Naive thymus-derived CD8-positive, alpha-beta T cell (primary cell): ENCODE measurements at regions not wholly inside any gene's neighbourhood (a gene's known extent, or its start where the extent isn't known, plus 50 kb on each side); places are given as distances from the start of the nearest gene placed in this dataset.

Experiments
- ATAC-seq, 2 donors: fragments of 150-1000 bp; cut with Tn5 transposase in 1 of 2; sonication (Bioruptor Pico), chemical (Tn5 transposase) in 1 of 2; 1 replicate in 1 of 2; 2 replicates in 1 of 2; pipeline ENCODE4 v1.10.0; 2021; ENCODE audit warnings: mild to moderate bottlenecking in 2 of 2, moderate library complexity in 2 of 2
- POLR2A ChIA-PET: fragments of 350-600 bp; sonication (Branson Sonifier 250); formaldehyde crosslinking; loops from one replicate; lab custom pipeline; 2021; ENCODE audit warnings: antibody characterized with exemption; lab: Charles Lee
- DNase-seq, 10 donors: peaks; one replicate each; pipeline versions ENCODE4 v3.0.0 to v3.0.0-alpha.2; 2020 to 2022
- H3K27ac Mint-ChIP-seq, 10 donors: one replicate each; pipeline ENCODE4 v1.8.0; 2020 to 2022; ENCODE audit warnings: mild to moderate bottlenecking in 10 of 10, mixed read lengths in 10 of 10, moderate library complexity in 4 of 10, inconsistent platforms in 1 of 10
- H3K27me3 Mint-ChIP-seq, 5 donors: one replicate each; pipeline ENCODE4 v1.8.0; 2021 to 2022; ENCODE audit warnings: mixed read lengths in 5 of 5
- H3K36me3 Mint-ChIP-seq, 3 donors: one replicate each; pipeline ENCODE4 v1.8.0; 2020 to 2022; ENCODE audit warnings: mixed read lengths in 3 of 3, mild to moderate bottlenecking in 2 of 3, inconsistent platforms in 1 of 3
- H3K4me1 Mint-ChIP-seq, 4 donors: one replicate each; pipeline ENCODE4 v1.8.0; 2021 to 2022; ENCODE audit warnings: mixed read lengths in 4 of 4
- H3K4me3 Mint-ChIP-seq, 10 donors: one replicate each; pipeline ENCODE4 v1.8.0; 2020 to 2022; ENCODE audit warnings: mild to moderate bottlenecking in 10 of 10, mixed read lengths in 10 of 10, moderate library complexity in 6 of 10, inconsistent platforms in 1 of 10
- H3K9me3 Mint-ChIP-seq, 9 donors: one replicate each; pipeline ENCODE4 v1.8.0; 2020 to 2022; ENCODE audit warnings: mixed read lengths in 9 of 9, mild to moderate bottlenecking in 3 of 9, inconsistent platforms in 1 of 9, moderate library complexity in 1 of 9

DNA sequence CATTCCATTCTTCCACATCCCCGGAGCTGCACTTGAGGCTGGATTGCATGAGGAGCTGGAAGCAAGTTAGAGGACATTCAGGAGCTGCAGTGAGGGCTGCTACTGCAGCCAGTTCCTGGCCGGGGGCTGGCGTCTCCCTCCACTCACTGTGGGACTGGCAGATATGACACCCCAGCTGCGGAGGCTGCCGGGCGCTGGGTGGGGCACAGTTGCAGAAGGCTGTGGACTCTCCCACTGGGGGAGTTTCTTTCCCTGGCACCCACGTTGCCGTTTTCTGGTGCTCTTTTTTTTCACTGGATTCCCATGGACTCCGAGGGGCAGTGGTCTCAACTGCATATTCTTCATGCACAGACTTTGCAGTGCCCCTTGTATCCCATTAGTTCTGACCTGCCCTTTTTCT is 351.1 kb upstream of the AJAP1 start:
- peaks cover 0 to 2% (median 0%) of the 10 kb centered on the region in 4 donors for H3K4me1 Mint-ChIP-seq
- no peaks in the 10 kb centered on the region for H3K36me3 Mint-ChIP-seq
- no peak for ATAC-seq
- H3K27ac Mint-ChIP-seq: no peak overlapping the region
- peaks cover 0 to 13% (median 3%) of the 10 kb centered on the region in 9 donors for H3K9me3 Mint-ChIP-seq
- DNase-seq: no peak
- POLR2A ChIA-PET: no interaction called here
- no peak overlapping the region for H3K4me3 Mint-ChIP-seq
- peaks cover 0 to 12% (median 0%) of the 10 kb centered on the region in 5 donors for H3K27me3 Mint-ChIP-seq

DNA sequence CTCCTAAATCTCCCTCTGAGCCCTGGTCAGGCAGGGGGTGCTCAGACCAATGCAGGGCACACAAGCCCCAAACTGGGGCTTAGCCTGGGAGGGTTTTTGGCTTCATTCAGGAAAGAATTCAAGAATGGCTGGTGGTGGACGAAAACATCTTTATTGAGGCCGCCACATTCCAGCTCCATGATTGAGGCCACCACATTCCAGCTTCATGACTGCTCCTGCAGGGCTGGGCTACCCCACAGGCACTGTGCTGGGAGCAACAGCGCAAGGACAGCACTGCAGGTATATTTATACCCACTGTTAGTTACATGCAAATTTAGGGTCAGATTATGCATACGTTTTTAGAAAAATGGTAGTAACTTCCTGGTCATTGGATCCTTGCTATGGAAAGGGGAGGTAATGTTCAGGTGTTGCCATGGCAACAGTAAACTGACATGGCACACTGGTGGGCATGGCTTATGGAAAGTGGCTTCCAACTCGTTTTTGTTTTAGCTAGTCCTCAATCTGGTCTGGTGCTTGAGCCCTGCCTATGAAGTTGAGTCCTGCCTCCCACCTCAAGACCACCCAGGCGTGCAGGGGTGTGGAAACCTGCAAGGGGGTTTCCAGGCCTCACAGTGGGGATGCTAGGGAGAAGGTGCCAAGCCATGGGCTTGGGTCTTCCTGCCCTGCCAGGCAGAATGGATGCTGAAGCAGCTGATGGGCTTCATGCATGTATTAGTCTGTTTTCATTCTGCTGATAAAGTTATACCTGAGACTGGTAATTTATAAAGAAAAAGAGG is 348.7 kb upstream of the AJAP1 start:
- Mint-ChIP-seq H3K27me3 (peaks cover 0 to 6% (median 0%) of the 10 kb centered on the region in 5 donors), H3K9me3 (peaks cover 0 to 12% (median 3%) of the 10 kb centered on the region in 9 donors)

DNA sequence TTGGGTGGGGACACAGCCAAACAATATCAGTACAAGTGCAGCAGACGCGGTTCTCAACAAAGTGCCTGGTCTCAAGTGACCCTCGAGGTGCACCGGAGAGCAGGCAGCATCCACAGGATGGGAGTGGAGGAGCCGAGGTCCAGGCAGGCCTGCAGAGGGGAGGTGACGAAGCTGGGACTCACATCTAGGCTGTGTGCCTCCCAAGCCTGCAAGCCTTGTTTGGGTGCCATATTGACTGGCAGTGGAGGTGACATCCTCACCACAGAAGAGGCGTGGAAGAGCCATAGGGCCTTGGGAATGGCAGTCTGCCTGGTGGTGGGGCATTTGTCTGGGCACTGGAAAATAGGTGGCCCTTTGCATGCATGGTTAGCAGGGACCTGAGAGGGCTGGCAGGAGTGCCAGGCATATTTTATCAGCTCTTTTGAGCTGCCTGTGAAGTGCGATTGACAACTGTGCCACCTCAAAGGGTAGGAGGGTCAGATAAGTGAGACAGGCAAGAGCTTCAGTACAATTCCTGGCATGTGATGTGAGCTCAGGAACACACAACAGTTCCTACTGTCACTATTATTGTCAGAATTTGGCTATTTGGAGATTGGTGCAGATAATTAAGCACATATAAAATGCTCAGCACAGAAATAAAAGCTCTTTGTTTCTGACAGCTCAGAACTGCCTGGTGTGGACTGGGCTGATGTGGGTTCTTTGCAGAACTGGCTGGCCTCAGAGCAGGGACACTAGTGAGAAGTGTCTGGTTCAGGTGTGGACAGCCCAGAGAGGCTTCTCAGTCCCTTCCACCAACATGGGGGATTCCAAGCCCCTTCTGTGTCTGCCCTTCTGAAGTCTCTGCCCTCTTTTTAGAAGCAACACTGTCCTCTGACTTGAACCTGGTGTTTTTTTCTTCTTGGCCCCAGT is 347.6 kb upstream of the AJAP1 start:
- ATAC-seq (no peak), DNase-seq (peak in 1 of 10 donors; percentile 50)
- no peaks in the 10 kb centered on the region for H3K36me3 Mint-ChIP-seq
- peaks cover 0 to 2% (median 0%) of the 10 kb centered on the region in 4 donors for H3K4me1 Mint-ChIP-seq
- H3K9me3 Mint-ChIP-seq: peaks cover 0 to 7% (median 4%) of the 10 kb centered on the region in 9 donors
- POLR2A ChIA-PET: no interaction called here
- no peak overlapping the region for H3K4me3 Mint-ChIP-seq
- no peak overlapping the region for H3K27ac Mint-ChIP-seq
- H3K27me3 Mint-ChIP-seq: peaks cover 0 to 11% (median 5%) of the 10 kb centered on the region in 5 donors

More for the DNA sequence above, 348.7 kb upstream of the AJAP1 start:
- no peaks in the 10 kb centered on the region for H3K36me3 Mint-ChIP-seq
- DNase-seq (peak in 1 of 10 donors; percentile 11), ATAC-seq (no peak)
- H3K27ac Mint-ChIP-seq: no peak overlapping the region
- H3K4me1 Mint-ChIP-seq: peaks cover 0 to 2% (median 0%) of the 10 kb centered on the region in 4 donors
- POLR2A ChIA-PET: no interaction called here
- no peak overlapping the region for H3K4me3 Mint-ChIP-seq

DNA sequence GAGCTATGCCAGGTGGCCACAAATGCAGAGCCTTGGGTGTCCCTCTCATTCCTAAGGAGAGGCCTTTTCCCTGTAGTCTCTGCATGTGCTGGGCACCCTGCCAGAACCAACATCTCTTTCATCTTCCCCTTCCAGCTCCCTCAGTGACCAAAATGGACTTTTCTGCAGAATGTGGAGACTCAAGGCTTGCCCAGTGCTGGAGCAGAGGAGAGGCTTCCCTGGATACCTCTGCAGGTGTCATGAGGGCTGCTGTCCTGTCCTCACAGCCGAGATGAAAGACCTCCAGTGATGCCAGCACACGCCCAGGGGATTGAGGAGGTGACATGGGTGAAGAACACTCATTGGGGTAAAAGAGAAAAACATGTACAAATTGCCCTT is 347.0 kb upstream of the AJAP1 start:
- peaks cover 0 to 7% (median 5%) of the 10 kb centered on the region in 9 donors for H3K9me3 Mint-ChIP-seq
- H3K27me3 Mint-ChIP-seq: peaks cover 0 to 11% (median 6%) of the 10 kb centered on the region in 5 donors
- peaks cover 0 to 2% (median 0%) of the 10 kb centered on the region in 4 donors for H3K4me1 Mint-ChIP-seq
- no peak overlapping the region for H3K27ac Mint-ChIP-seq
- POLR2A ChIA-PET: no interaction called here
- DNase-seq: no peak
- H3K4me3 Mint-ChIP-seq: no peak overlapping the region
- no peak for ATAC-seq
- no peaks in the 10 kb centered on the region for H3K36me3 Mint-ChIP-seq

DNA sequence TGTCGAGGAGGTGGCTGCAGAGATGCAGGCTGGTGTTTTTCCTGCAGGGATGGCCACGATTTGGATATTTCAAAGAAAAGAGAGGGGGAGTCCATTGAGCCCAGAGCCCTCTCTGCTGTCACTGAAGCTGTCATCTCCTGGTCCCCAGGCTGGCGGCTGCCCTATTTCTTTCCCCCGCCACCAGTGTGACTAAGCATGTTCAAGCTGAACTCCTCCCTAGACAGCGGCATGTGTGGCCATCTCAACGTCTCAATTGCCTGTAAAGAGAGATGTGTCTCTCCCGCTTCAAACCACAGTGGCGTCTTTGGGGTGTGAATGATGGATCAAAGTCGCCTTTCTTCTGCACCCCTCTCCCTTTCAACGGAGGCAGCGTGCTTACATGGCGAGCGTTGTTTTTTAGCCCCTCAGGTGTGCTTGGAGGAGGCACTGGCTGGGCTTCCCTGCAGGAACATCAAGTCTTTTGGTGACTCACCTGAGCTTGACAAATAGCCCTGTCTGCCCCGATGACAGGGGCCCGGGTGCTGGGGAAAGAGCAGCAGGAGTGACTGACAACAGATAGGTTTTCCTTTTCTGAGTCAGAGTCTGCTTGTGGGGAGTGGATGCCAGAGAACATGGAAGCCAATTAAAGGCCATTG is 346.4 kb upstream of the AJAP1 start:
- peaks cover 0 to 11% (median 6%) of the 10 kb centered on the region in 5 donors for H3K27me3 Mint-ChIP-seq
- peaks cover 0 to 8% (median 2%) of the 10 kb centered on the region in 9 donors for H3K9me3 Mint-ChIP-seq
- H3K27ac Mint-ChIP-seq: no peak overlapping the region
- peaks cover 0 to 2% (median 0%) of the 10 kb centered on the region in 4 donors for H3K4me1 Mint-ChIP-seq
- H3K36me3 Mint-ChIP-seq: peaks cover 0 to under 1% (median 0%) of the 10 kb centered on the region in 3 donors
- no peak for ATAC-seq
- POLR2A ChIA-PET: no interaction called here
- no peak overlapping the region for H3K4me3 Mint-ChIP-seq
- peak in 1 of 10 donors; percentile 55 for DNase-seq

DNA sequence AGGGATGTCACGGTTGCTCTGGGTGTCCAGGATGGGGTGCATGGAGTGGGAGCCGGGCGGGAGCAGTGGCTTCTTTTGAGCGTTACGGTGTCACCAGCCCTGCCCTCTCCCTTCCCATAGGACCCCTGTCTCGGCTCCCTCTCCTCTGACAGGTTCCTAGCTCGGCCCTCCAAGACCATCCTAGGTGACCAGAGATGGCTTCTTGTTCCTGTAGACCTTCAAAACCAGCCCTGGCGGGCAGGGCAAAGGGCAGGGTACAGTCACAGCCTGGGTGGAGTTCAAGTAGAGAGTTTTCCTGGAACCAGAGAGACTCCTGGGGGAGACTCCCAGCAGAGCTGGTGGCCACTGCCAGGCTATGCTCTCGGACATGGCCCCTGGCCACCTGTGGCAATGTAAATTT is 345.6 kb upstream of the AJAP1 start:
- peaks cover 0 to 8% (median 0%) of the 10 kb centered on the region in 3 donors for H3K36me3 Mint-ChIP-seq

GRCh38 chr1:4309676-4310320 is 344.6 kb upstream of the AJAP1 start:
- no peak for ATAC-seq
- DNase-seq: peak in 1 of 10 donors; percentile 48
- no peaks in the 10 kb centered on the region for H3K4me1 Mint-ChIP-seq
- H3K4me3 Mint-ChIP-seq: peak overlapping the region in 1 of 10 donors; percentile 43
- H3K9me3 Mint-ChIP-seq: peaks cover 0 to 25% (median 11%) of the 10 kb centered on the region in 9 donors
- no peak overlapping the region for H3K27ac Mint-ChIP-seq
- POLR2A ChIA-PET: no interaction called here
- H3K27me3 Mint-ChIP-seq: peaks cover 0 to 9% (median 5%) of the 10 kb centered on the region in 5 donors
- peaks cover 0 to 14% (median 0%) of the 10 kb centered on the region in 3 donors for H3K36me3 Mint-ChIP-seq

More for the DNA sequence above, 345.6 kb upstream of the AJAP1 start:
- H3K4me1 Mint-ChIP-seq: no peaks in the 10 kb centered on the region
- H3K4me3 Mint-ChIP-seq: no peak overlapping the region
- DNase-seq (no peak), ATAC-seq (no peak)
- H3K9me3 Mint-ChIP-seq: peaks cover 0 to 15% (median 7%) of the 10 kb centered on the region in 9 donors
- H3K27ac Mint-ChIP-seq: no peak overlapping the region
- H3K27me3 Mint-ChIP-seq: peaks cover 0 to 11% (median 6%) of the 10 kb centered on the region in 5 donors
- POLR2A ChIA-PET: no interaction called here

GRCh38 chr1:4310396-4310923 is 343.9 kb upstream of the AJAP1 start:
- no peak overlapping the region for H3K27ac Mint-ChIP-seq
- ATAC-seq (no peak), DNase-seq (peak in 1 of 10 donors; percentile 57)
- H3K36me3 Mint-ChIP-seq: peaks cover 0 to 18% (median 0%) of the 10 kb centered on the region in 3 donors
- H3K4me3 Mint-ChIP-seq: peak overlapping the region in 1 of 10 donors; percentile 43
- H3K4me1 Mint-ChIP-seq: no peaks in the 10 kb centered on the region
- peaks cover 0 to 32% (median 14%) of the 10 kb centered on the region in 9 donors for H3K9me3 Mint-ChIP-seq
- peaks cover 0 to 9% (median 5%) of the 10 kb centered on the region in 5 donors for H3K27me3 Mint-ChIP-seq
- POLR2A ChIA-PET: no interaction called here

DNA sequence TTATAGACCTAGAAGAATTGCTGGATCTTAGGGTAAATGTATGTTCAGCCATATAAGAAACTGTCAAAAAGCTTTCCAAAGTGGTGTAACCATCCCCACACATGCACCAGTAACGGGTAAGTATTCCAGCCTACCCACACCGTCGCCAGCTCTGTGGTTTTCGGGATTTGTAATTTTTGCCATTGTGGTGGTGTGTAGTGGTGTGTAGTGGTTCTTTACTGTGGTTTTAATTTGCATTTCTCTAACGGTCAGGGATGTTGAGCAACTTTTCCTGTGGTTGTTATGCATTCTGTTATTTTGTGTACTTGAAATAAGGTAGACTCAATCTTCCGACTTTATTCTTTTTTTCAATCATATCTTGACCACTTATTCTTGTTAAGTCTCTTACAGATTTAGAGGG is 342.4 kb upstream of the AJAP1 start:
- DNase-seq (peak in 1 of 10 donors; percentile 6), ATAC-seq (no peak)
- no peaks in the 10 kb centered on the region for H3K4me1 Mint-ChIP-seq
- no peak overlapping the region for H3K4me3 Mint-ChIP-seq
- H3K27me3 Mint-ChIP-seq: peaks cover 0 to 24% (median 14%) of the 10 kb centered on the region in 5 donors
- H3K36me3 Mint-ChIP-seq: peaks cover 0 to 18% (median 0%) of the 10 kb centered on the region in 3 donors
- peaks cover 0 to 32% (median 14%) of the 10 kb centered on the region in 9 donors for H3K9me3 Mint-ChIP-seq
- H3K27ac Mint-ChIP-seq: no peak overlapping the region
- POLR2A ChIA-PET: no interaction called here

- POLR2A ChIA-PET: no interaction called here
- no peak overlapping the region for H3K27ac Mint-ChIP-seq
- H3K9me3 Mint-ChIP-seq: peaks cover 0 to 32% (median 14%) of the 10 kb centered on the region in 9 donors
- no peak for DNase-seq
- ATAC-seq: no peak
- peaks cover 0 to 18% (median 0%) of the 10 kb centered on the region in 3 donors for H3K36me3 Mint-ChIP-seq
- H3K4me3 Mint-ChIP-seq: no peak overlapping the region
- no peaks in the 10 kb centered on the region for H3K4me1 Mint-ChIP-seq
- peaks cover 0 to 30% (median 16%) of the 10 kb centered on the region in 5 donors for H3K27me3 Mint-ChIP-seq
These were observed 339.2 kb upstream of the AJAP1 start for GRCh38 chr1:4315202-4315601.

- H3K4me3 Mint-ChIP-seq: no peak overlapping the region
- H3K36me3 Mint-ChIP-seq: peaks cover 0 to 18% (median 0%) of the 10 kb centered on the region in 3 donors
- peaks cover 0 to 37% (median 15%) of the 10 kb centered on the region in 9 donors for H3K9me3 Mint-ChIP-seq
- DNase-seq: no peak
- no peak for ATAC-seq
- POLR2A ChIA-PET: no interaction called here
- H3K27me3 Mint-ChIP-seq: peaks cover 0 to 20% (median 11%) of the 10 kb centered on the region in 5 donors
- no peaks in the 10 kb centered on the region for H3K4me1 Mint-ChIP-seq
- H3K27ac Mint-ChIP-seq: no peak overlapping the region
These were observed 337.2 kb upstream of the AJAP1 start for GRCh38 chr1:4317207-4317606.
